HS-27A (cell line): ENCODE measurements at regions not wholly inside any gene's neighbourhood (a gene's known extent, or its start where the extent isn't known, plus 50 kb on each side); places are given as distances from the start of the nearest gene placed in this dataset.

ENCODE experiments used
- DNase-seq: peaks from one replicate; pipeline ENCODE4 v3.0.0-alpha.2; 2012; ENCODE audit warnings: low read depth, missing footprints

- no peak for DNase-seq
Measured at GRCh38 chr11:106331176-106331575, 253.7 kb downstream of the AASDHPPT start.

GRCh38 chr11:106333678-106334077, 256.2 kb downstream of the AASDHPPT start:
- DNase-seq: no peak

- DNase-seq: no peak
Measured at GRCh38 chr11:106344394-106344793, 266.9 kb downstream of the AASDHPPT start.

GRCh38 chr11:106344966-106345365, 267.5 kb downstream of the AASDHPPT start:
- no peak for DNase-seq

- DNase-seq: no peak
Measured at GRCh38 chr11:106353031-106353430, 275.6 kb downstream of the AASDHPPT start.

- DNase-seq: no peak
Measured at GRCh38 chr11:106369224-106369623, 291.8 kb downstream of the AASDHPPT start.

- no peak for DNase-seq
Measured at GRCh38 chr11:106378513-106379179, 301.2 kb downstream of the AASDHPPT start.

- no peak for DNase-seq
Measured at GRCh38 chr11:106379265-106379664, 301.8 kb downstream of the AASDHPPT start.

GRCh38 chr11:106379712-106380111, 302.2 kb downstream of the AASDHPPT start:
- DNase-seq: no peak

- no peak for DNase-seq
Measured at GRCh38 chr11:106381895-106382294, 304.4 kb downstream of the AASDHPPT start.

GRCh38 chr11:106384429-106384828, 307.0 kb downstream of the AASDHPPT start:
- DNase-seq: no peak

GRCh38 chr11:106386519-106386918, 309.1 kb downstream of the AASDHPPT start:
- no peak for DNase-seq

GRCh38 chr11:106389101-106389500, 311.6 kb downstream of the AASDHPPT start:
- DNase-seq: peak; percentile 52

GRCh38 chr11:106390078-106390477, 312.6 kb downstream of the AASDHPPT start:
- no peak for DNase-seq

- DNase-seq: peak; percentile 43
Measured at GRCh38 chr11:106391771-106392420, 314.4 kb downstream of the AASDHPPT start.

- DNase-seq: no peak
Measured at GRCh38 chr11:106395716-106396349, 318.4 kb downstream of the AASDHPPT start.

GRCh38 chr11:106397787-106398501, 320.5 kb downstream of the AASDHPPT start:
- no peak for DNase-seq

GRCh38 chr11:106398502-106399075, 321.1 kb downstream of the AASDHPPT start:
- no peak for DNase-seq

GRCh38 chr11:106399076-106399511, 321.6 kb downstream of the AASDHPPT start:
- peak; percentile 88 for DNase-seq

GRCh38 chr11:106399624-106400023, 322.2 kb downstream of the AASDHPPT start:
- DNase-seq: no peak

GRCh38 chr11:106400949-106401570, 323.6 kb downstream of the AASDHPPT start:
- DNase-seq: no peak

- no peak for DNase-seq
Measured at GRCh38 chr11:106403751-106404150, 326.3 kb downstream of the AASDHPPT start.
